Natural killer cell (primary cell): ENCODE measurements at regions not wholly inside any gene's neighbourhood (a gene's known extent, or its start where the extent isn't known, plus 50 kb on each side); places are given as distances from the start of the nearest gene placed in this dataset.
"Not testable (repeated sequence)": the region's sequence is repeated elsewhere in the genome, so short reads cannot be mapped to it uniquely, and the experiment has no call there.

Experiments
- ATAC-seq, 3 donors: fragments of 150-1000 bp in 2 of 3; fragments of 200-7000 bp in 1 of 3; cut with Tn5 transposase; 1 replicate in 1 of 3; 2 replicates in 2 of 3; pipeline ENCODE4 v1.10.0; 2021; ENCODE audit warnings: mild to moderate bottlenecking in 2 of 3, moderate library complexity in 2 of 3
- DNase-seq, 2 donors: peaks; one replicate each; pipeline versions ENCODE4 v3.0.0 to v3.0.0-alpha.2; 2013 to 2021; ENCODE audit warnings: mixed read lengths in 1 of 2
- H3K27ac ChIP-seq: one replicate; pipeline ENCODE4 v1.5.1; 2013; ENCODE audit warnings: mild to moderate bottlenecking, low read length
- H3K27me3 ChIP-seq: one replicate; pipeline ENCODE4 v1.6.1; 2013; ENCODE audit warnings: low read length; ENCODE audit not compliant: control insufficient read depth, insufficient read depth
- H3K36me3 ChIP-seq: one replicate; pipeline ENCODE4 v1.6.1; 2013; ENCODE audit warnings: low read length; ENCODE audit not compliant: control insufficient read depth, insufficient read depth
- H3K4me1 ChIP-seq: one replicate; pipeline ENCODE4 v1.6.1; 2013; ENCODE audit warnings: low read length; ENCODE audit not compliant: control insufficient read depth, insufficient read depth
- H3K4me3 ChIP-seq: one replicate; pipeline ENCODE4 v1.5.1; 2013; ENCODE audit warnings: low read length
- H3K9me3 ChIP-seq: one replicate; pipeline ENCODE4 v1.6.1; 2013; ENCODE audit warnings: low read length; ENCODE audit not compliant: control insufficient read depth, insufficient read depth
- H3K27ac Mint-ChIP-seq, 2 donors: one replicate each; pipeline ENCODE4 v1.8.0; 2022; ENCODE audit warnings: mild to moderate bottlenecking in 2 of 2, mixed read lengths in 2 of 2, moderate library complexity in 1 of 2
- H3K27me3 Mint-ChIP-seq, 2 donors: one replicate each; pipeline ENCODE4 v1.8.0; 2022; ENCODE audit warnings: low read depth in 2 of 2, mixed read lengths in 2 of 2
- H3K36me3 Mint-ChIP-seq: one replicate; pipeline ENCODE4 v1.8.0; 2022; ENCODE audit warnings: mixed read lengths
- H3K4me1 Mint-ChIP-seq, 2 donors: one replicate each; pipeline ENCODE4 v1.8.0; 2022; ENCODE audit warnings: mixed read lengths in 2 of 2
- H3K4me3 Mint-ChIP-seq: one replicate; pipeline ENCODE4 v1.8.0; 2022; ENCODE audit warnings: mild to moderate bottlenecking, moderate library complexity, mixed read lengths
- H3K9me3 Mint-ChIP-seq, 2 donors: one replicate each; pipeline ENCODE4 v1.8.0; 2022; ENCODE audit warnings: mixed read lengths in 2 of 2
- CTCF ChIP-seq: fragments of 200-600 bp; IDR thresholded peaks from one replicate; pipeline ENCODE4 v1.8.0; 2022; ENCODE audit warnings: antibody characterized with exemption
- WGBS: methylation state at CpG from one replicate; pipeline ENCODE4 v1.1.7; 2013; ENCODE audit warnings: missing lambda C conversion rate; ENCODE audit not compliant: insufficient coverage; 5-methylcytosine and 5-hydroxymethylcytosine counted together
- intact Hi-C: fragments of 100-400 bp; cut with micrococcal nuclease; formaldehyde crosslinking; loops from one replicate; pipeline ENCODE4 v1.14.2; 2022

DNA sequence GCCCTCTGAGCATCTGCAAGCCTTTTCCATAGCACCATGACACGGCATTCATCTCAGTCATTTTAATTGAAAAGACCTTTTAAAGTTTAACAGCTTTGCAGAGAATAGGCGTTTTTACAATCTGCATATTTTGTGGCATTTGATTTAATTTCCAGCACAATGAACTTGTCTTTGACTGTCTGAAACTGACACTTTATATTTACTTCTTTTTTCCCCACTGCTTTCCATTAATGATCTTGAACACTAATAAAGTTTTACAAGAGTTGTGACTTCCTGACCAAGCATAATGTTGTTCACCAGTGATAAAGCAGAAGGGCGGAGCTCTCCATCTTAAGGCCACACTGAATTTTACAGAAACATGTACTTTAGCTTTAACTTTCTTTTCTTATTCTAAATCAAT, 548.7 kb downstream of the FAM181B start:
- H3K27ac ChIP-seq: no peak overlapping the region
- intact Hi-C loops: no loop called here

DNA sequence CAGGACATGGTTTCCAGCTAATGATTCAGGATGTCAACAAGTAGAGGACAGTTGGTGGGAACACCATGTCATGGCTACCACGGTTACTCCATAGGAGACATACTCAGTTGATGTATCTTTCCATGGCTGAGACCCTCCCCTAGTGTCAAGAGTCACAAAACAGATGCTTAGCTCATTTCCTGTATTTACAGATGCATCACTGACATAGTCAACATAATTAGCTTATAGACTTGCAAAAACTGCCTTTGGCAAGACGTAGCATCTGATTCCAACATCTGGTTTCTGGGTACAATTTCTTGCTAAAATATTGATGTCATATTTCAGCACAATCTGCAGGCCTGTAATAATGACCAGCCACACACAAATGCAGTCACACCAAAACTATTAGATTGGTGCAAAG, 550.3 kb downstream of the FAM181B start:
- peaks cover 2 to 6% of the 10 kb centered on the region in 2 donors for H3K9me3 Mint-ChIP-seq
- WGBS: 80% methylated on average over 2 of the region's 2 CpGs
- no peaks in the 10 kb centered on the region for H3K4me1 ChIP-seq

More for the DNA sequence above, 548.7 kb downstream of the FAM181B start:
- TF ChIP-seq CTCF: no peak
- Histone ChIP-seq H3K36me3 (no peaks in the 10 kb centered on the region), H3K4me1 (no peaks in the 10 kb centered on the region), H3K9me3 (no peaks in the 10 kb centered on the region), H3K4me3 (no peak overlapping the region), H3K27me3 (no peaks in the 10 kb centered on the region)
- Mint-ChIP-seq H3K27me3 (no peaks in the 10 kb centered on the region), H3K27ac (no peak overlapping the region), H3K36me3 (no peaks in the 10 kb centered on the region), H3K9me3 (peaks cover 2 to 4% of the 10 kb centered on the region in 2 donors), H3K4me1 (no peaks in the 10 kb centered on the region), H3K4me3 (no peak overlapping the region)
- ATAC-seq (no peak), DNase-seq (no peak)
- WGBS: 74% methylated on average over 3 of the region's 3 CpGs

GRCh38 chr11:82182697-82183096, 551.0 kb downstream of the FAM181B start:
- H3K27me3 Mint-ChIP-seq: not testable (repeated sequence)

More for the DNA sequence above, 550.3 kb downstream of the FAM181B start:
- ATAC-seq: no peak
- Mint-ChIP-seq H3K27ac (no peak overlapping the region), H3K4me3 (no peak overlapping the region), H3K4me1 (no peaks in the 10 kb centered on the region), H3K36me3 (no peaks in the 10 kb centered on the region), H3K27me3 (no peaks in the 10 kb centered on the region)
- Histone ChIP-seq H3K4me3 (no peak overlapping the region), H3K27ac (no peak overlapping the region), H3K9me3 (no peaks in the 10 kb centered on the region), H3K36me3 (no peaks in the 10 kb centered on the region), H3K27me3 (no peaks in the 10 kb centered on the region)
- no peak for DNase-seq
- no peak for TF ChIP-seq CTCF
- intact Hi-C loops: no loop called here

DNA sequence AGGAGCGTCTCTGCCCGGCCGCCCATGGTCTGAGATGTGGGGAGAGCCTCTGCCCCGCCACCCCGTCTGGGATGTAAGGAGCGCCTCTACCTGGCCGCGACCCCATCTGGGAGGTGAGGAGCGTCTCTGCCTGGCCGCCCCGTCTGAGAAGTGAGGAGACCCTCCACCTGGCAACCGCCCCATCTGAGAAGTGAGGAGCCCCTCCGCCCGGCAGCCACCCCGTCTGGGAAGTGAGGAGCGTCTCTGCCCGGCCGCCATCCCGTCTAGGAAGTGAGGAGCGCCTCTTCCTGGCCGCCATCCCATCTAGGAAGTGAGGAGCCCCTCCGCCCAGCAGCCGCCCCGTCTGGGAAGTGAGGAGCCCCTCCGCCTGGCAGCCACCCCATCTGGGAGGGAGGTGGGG, 551.9 kb downstream of the FAM181B start:
- H3K27me3 Mint-ChIP-seq, ATAC-seq, H3K4me1 Mint-ChIP-seq, H3K9me3 ChIP-seq, H3K27ac Mint-ChIP-seq, H3K27ac ChIP-seq, DNase-seq, intact Hi-C loops, H3K9me3 Mint-ChIP-seq, H3K4me3 ChIP-seq, H3K27me3 ChIP-seq, H3K4me1 ChIP-seq, H3K36me3 Mint-ChIP-seq, H3K36me3 ChIP-seq, H3K4me3 Mint-ChIP-seq: not testable (repeated sequence)
- WGBS: 95% methylated on average over 25 of the region's 25 CpGs

More at GRCh38 chr11:82182697-82183096, 551.0 kb downstream of the FAM181B start:
- H3K36me3 Mint-ChIP-seq, H3K9me3 Mint-ChIP-seq, intact Hi-C loops, H3K4me1 Mint-ChIP-seq, H3K27ac Mint-ChIP-seq, H3K36me3 ChIP-seq, ATAC-seq, H3K27ac ChIP-seq, H3K4me3 ChIP-seq, H3K4me3 Mint-ChIP-seq, H3K27me3 ChIP-seq, DNase-seq, H3K9me3 ChIP-seq, H3K4me1 ChIP-seq: not testable (repeated sequence)
- WGBS: no CpG with 5 or more reads among the region's 2 CpGs

- no peak for ATAC-seq
- no peaks in the 10 kb centered on the region for H3K9me3 ChIP-seq
- no peak overlapping the region for H3K4me3 ChIP-seq
- no peak overlapping the region for H3K27ac ChIP-seq
- H3K4me1 ChIP-seq: no peaks in the 10 kb centered on the region
- no peaks in the 10 kb centered on the region for H3K27me3 Mint-ChIP-seq
- 77% methylated on average over 2 of the region's 2 CpGs for WGBS
- no peaks in the 10 kb centered on the region for H3K4me1 Mint-ChIP-seq
- H3K36me3 ChIP-seq: no peaks in the 10 kb centered on the region
- H3K4me3 Mint-ChIP-seq: no peak overlapping the region
- TF ChIP-seq CTCF: no peak
- H3K27me3 ChIP-seq: no peaks in the 10 kb centered on the region
- H3K9me3 Mint-ChIP-seq: peaks cover 0 to 6% of the 10 kb centered on the region in 2 donors
- DNase-seq: no peak
- no peaks in the 10 kb centered on the region for H3K36me3 Mint-ChIP-seq
- H3K27ac Mint-ChIP-seq: no peak overlapping the region
- intact Hi-C loops: no loop called here
These were observed 556.7 kb downstream of the FAM181B start for GRCh38 chr11:82176945-82177344.
